A673 (cell line): ENCODE measurements at regions not wholly inside any gene's neighbourhood (a gene's known extent, or its start where the extent isn't known, plus 50 kb on each side); places are given as distances from the start of the nearest gene placed in this dataset.

ENCODE experiments used
- BruUV-seq: library from RNA; stranded (reverse); fragments of 400-500 nt; replicated peaks from 2 replicates; lab custom pipeline; 2021; lab: Mats Ljungman, UMichigan
- CTCF ChIA-PET: fragments of 300-600 bp; sonication (Branson Sonifier 250); formaldehyde crosslinking; loops from one replicate; lab custom pipeline; 2022; ENCODE audit warnings: antibody characterized with exemption; lab: Charles Lee
- POLR2A ChIA-PET: fragments of 300-600 bp; sonication (Branson Sonifier 250); formaldehyde crosslinking; loops from one replicate; lab custom pipeline; 2022; ENCODE audit warnings: antibody characterized with exemption; ENCODE audit not compliant: low non-redundant PET; lab: Charles Lee
- DNase-seq: peaks from one replicate; pipeline ENCODE4 v3.0.0-alpha.2; 2015; ENCODE audit warnings: low spot score
- H3K27ac ChIP-seq: fragments of 200-600 bp; sonication (generic); 2 replicates; pipeline ENCODE4 v1.5.1; 2016; ENCODE audit warnings: mixed run types, low read depth, mild to moderate bottlenecking, mixed read lengths, antibody characterized with exemption, low read length; ENCODE audit not compliant: poor library complexity, severe bottlenecking
- H3K27me3 ChIP-seq: fragments of 200-600 bp; sonication (generic); replicated peaks from 2 replicates; pipeline ENCODE4 v1.6.1; 2017; ENCODE audit warnings: mixed run types, low read depth, mild to moderate bottlenecking, mixed read lengths, antibody characterized with exemption, low read length; ENCODE audit not compliant: insufficient read depth, poor library complexity
- H3K36me3 ChIP-seq: fragments of 200-600 bp; sonication (generic); 2 replicates; pipeline ENCODE4 v1.6.1; 2016; ENCODE audit warnings: mixed run types, mild to moderate bottlenecking, mixed read lengths, antibody characterized with exemption, low read length; ENCODE audit not compliant: insufficient read depth, poor library complexity, severe bottlenecking
- H3K4me1 ChIP-seq: fragments of 200-600 bp; sonication (generic); 2 replicates; pipeline ENCODE4 v1.6.1; 2017; ENCODE audit warnings: mixed run types, mild to moderate bottlenecking, mixed read lengths, antibody characterized with exemption, low read length; ENCODE audit not compliant: insufficient read depth, poor library complexity, severe bottlenecking
- H3K4me3 ChIP-seq: fragments of 200-600 bp; sonication (generic); 2 replicates; pipeline ENCODE4 v1.5.1; 2016; ENCODE audit warnings: low read depth, mixed run types, mild to moderate bottlenecking, mixed read lengths, low read length; ENCODE audit not compliant: poor library complexity, severe bottlenecking
- H3K9me3 ChIP-seq: fragments of 200-600 bp; sonication (generic); 2 replicates; pipeline ENCODE4 v1.6.1; 2016; ENCODE audit warnings: mixed run types, low read depth, mild to moderate bottlenecking, mixed read lengths, antibody characterized with exemption, low read length; ENCODE audit not compliant: poor library complexity, severe bottlenecking
- CTCF ChIP-seq: fragments of 300-800, 200-600 bp; sonication (generic); conservative IDR thresholded peaks from 2 replicates; pipeline ENCODE4 v1.5.1; 2017; ENCODE audit warnings: low read depth, mild to moderate bottlenecking, antibody characterized with exemption, low read length, moderate library complexity, mixed read lengths
- EZH2 ChIP-seq: fragments of 200-600 bp; sonication (generic); IDR thresholded peaks from 2 replicates; pipeline ENCODE4 v1.6.1; 2017; ENCODE audit warnings: borderline replicate concordance, low read depth, mild to moderate bottlenecking, mixed read lengths, antibody characterized with exemption, low read length; ENCODE audit not compliant: poor library complexity, severe bottlenecking
- intact Hi-C: fragments of 100-400 bp; cut with micrococcal nuclease; formaldehyde crosslinking; loops from one replicate; pipeline ENCODE4 v1.10.0; 2022; ENCODE audit not compliant: unreplicated experiment

- CTCF ChIA-PET, result no interaction called here
Measured at GRCh38 chr1:54475946-54476516, 69.8 kb upstream of the SSBP3 start.

GRCh38 chr1:54475357-54475881 lies 69.2 kb upstream of the SSBP3 start:
- H3K36me3 ChIP-seq, result no peaks in the 10 kb centered on the region
- H3K27me3 ChIP-seq, result no peaks in the 10 kb centered on the region
- no peak for TF ChIP-seq EZH2
- TF ChIP-seq CTCF, result no peak
- no peak for DNase-seq
- H3K27ac ChIP-seq, result no peak overlapping the region
- H3K4me3 ChIP-seq, result no peak overlapping the region
- intact Hi-C loops, result no loop called here
- H3K9me3 ChIP-seq, result no peaks in the 10 kb centered on the region
- peaks cover 6% of the 10 kb centered on the region for H3K4me1 ChIP-seq
- POLR2A ChIA-PET, result no interaction called here
- CTCF ChIA-PET, result no interaction called here
- BruUV-seq, result no TSS peak

More at GRCh38 chr1:54475946-54476516, 69.8 kb upstream of the SSBP3 start:
- no peaks in the 10 kb centered on the region for H3K27me3 ChIP-seq
- peaks cover 6% of the 10 kb centered on the region for H3K4me1 ChIP-seq
- no TSS peak for BruUV-seq
- DNase-seq, result no peak
- no peak overlapping the region for H3K4me3 ChIP-seq
- H3K27ac ChIP-seq, result no peak overlapping the region
- no peaks in the 10 kb centered on the region for H3K9me3 ChIP-seq
- POLR2A ChIA-PET, result no interaction called here
- intact Hi-C loops, result no loop called here
- no peaks in the 10 kb centered on the region for H3K36me3 ChIP-seq
- no peak for TF ChIP-seq EZH2
- TF ChIP-seq CTCF, result no peak

- BruUV-seq, result no TSS peak
- DNase-seq, result no peak
- H3K4me3 ChIP-seq, result no peak overlapping the region
- ChIA-PET CTCF (no interaction called here), POLR2A (no interaction called here)
- H3K4me1 ChIP-seq, result no peaks in the 10 kb centered on the region
- H3K36me3 ChIP-seq, result no peaks in the 10 kb centered on the region
- TF ChIP-seq EZH2 (no peak), CTCF (no peak)
- H3K27me3 ChIP-seq, result no peaks in the 10 kb centered on the region
- no peaks in the 10 kb centered on the region for H3K9me3 ChIP-seq
- no peak overlapping the region for H3K27ac ChIP-seq
- intact Hi-C loops, result no loop called here
Measured at GRCh38 chr1:54474310-54475251, 68.4 kb upstream of the SSBP3 start.
